ENCODE measurements at regions not wholly inside any gene's neighbourhood (a gene's known extent, or its start where the extent isn't known, plus 50 kb on each side); places are given as distances from the start of the nearest gene placed in this dataset.
"Not testable (repeated sequence)": the region's sequence is repeated elsewhere in the genome, so short reads cannot be mapped to it uniquely, and the experiment has no call there.

GRCh38 chr6:49225471-49225870, 237.6 kb downstream of the MMUT start:
- H3K4me3 Mint-ChIP-seq, result no peak overlapping the region
- no peaks in the 10 kb centered on the region for H3K4me1 Mint-ChIP-seq
- peaks cover 19% of the 10 kb centered on the region for H3K9me3 Mint-ChIP-seq
- no peak overlapping the region for H3K27ac Mint-ChIP-seq
- no peaks in the 10 kb centered on the region for H3K36me3 Mint-ChIP-seq (ENCODE audit: low read depth)
- H3K27me3 Mint-ChIP-seq, result no peaks in the 10 kb centered on the region
- TF ChIP-seq, protein P1, sequence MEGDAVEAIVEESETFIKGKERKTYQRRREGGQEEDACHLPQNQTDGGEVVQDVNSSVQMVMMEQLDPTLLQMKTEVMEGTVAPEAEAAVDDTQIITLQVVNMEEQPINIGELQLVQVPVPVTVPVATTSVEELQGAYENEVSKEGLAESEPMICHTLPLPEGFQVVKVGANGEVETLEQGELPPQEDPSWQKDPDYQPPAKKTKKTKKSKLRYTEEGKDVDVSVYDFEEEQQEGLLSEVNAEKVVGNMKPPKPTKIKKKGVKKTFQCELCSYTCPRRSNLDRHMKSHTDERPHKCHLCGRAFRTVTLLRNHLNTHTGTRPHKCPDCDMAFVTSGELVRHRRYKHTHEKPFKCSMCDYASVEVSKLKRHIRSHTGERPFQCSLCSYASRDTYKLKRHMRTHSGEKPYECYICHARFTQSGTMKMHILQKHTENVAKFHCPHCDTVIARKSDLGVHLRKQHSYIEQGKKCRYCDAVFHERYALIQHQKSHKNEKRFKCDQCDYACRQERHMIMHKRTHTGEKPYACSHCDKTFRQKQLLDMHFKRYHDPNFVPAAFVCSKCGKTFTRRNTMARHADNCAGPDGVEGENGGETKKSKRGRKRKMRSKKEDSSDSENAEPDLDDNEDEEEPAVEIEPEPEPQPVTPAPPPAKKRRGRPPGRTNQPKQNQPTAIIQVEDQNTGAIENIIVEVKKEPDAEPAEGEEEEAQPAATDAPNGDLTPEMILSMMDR (IDR thresholded peaks at IDR 0.05), result no peak
- ATAC-seq (ENCODE audit: low read depth) (no peak), DNase-seq (no peak)
- ChIA-PET POLR2A (no interaction called here), CTCF (no interaction called here)
- intact Hi-C loops (cut with micrococcal nuclease), result no loop called here

GRCh38 chr6:49220293-49220692, 242.8 kb downstream of the MMUT start:
- H3K9me3 Mint-ChIP-seq, result peaks cover 10% of the 10 kb centered on the region
- POLR2A ChIA-PET, result no interaction called here
- TF ChIP-seq, protein P1 (IDR thresholded peaks at IDR 0.05), result no peak
- H3K4me3 Mint-ChIP-seq, result no peak overlapping the region
- no peaks in the 10 kb centered on the region for H3K36me3 Mint-ChIP-seq (ENCODE audit: low read depth)
- no peak for DNase-seq
- intact Hi-C loops (cut with micrococcal nuclease), result no loop called here
- H3K4me1 Mint-ChIP-seq, result no peaks in the 10 kb centered on the region
- no peak overlapping the region for H3K27ac Mint-ChIP-seq
- no peaks in the 10 kb centered on the region for H3K27me3 Mint-ChIP-seq
- CTCF ChIA-PET, result no interaction called here
- ATAC-seq (ENCODE audit: low read depth), result no peak

DNA sequence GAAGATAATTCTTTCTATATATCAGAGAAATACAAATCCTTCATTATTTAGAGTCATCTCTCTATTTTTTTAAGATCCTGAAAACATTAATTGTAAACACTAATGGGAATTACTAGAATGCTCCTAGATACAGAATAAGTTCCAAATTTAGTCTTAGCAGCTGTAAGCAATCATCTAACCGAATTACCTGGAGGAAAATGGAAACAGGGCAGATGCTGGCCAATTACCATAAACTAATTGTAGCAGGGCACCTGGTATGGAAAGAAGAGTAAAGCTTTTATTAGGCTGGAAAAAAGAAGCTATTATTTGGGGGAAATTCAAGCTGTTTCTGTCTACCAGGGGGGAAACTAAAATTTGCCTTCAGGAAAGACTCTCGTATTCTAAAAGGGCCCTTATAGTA, 257.5 kb downstream of the MMUT start:
- no peaks in the 10 kb centered on the region for H3K27me3 Mint-ChIP-seq
- TF ChIP-seq, protein P1 (IDR thresholded peaks at IDR 0.05), result no peak
- no peak overlapping the region for H3K4me3 Mint-ChIP-seq
- peaks cover 8% of the 10 kb centered on the region for H3K9me3 Mint-ChIP-seq
- no peak overlapping the region for H3K27ac Mint-ChIP-seq
- DNase-seq (no peak), ATAC-seq (ENCODE audit: low read depth) (no peak)
- intact Hi-C loops (cut with micrococcal nuclease), result no loop called here
- ChIA-PET CTCF (no interaction called here), POLR2A (no interaction called here)
- no peaks in the 10 kb centered on the region for H3K36me3 Mint-ChIP-seq (ENCODE audit: low read depth)
- H3K4me1 Mint-ChIP-seq, result no peaks in the 10 kb centered on the region

DNA sequence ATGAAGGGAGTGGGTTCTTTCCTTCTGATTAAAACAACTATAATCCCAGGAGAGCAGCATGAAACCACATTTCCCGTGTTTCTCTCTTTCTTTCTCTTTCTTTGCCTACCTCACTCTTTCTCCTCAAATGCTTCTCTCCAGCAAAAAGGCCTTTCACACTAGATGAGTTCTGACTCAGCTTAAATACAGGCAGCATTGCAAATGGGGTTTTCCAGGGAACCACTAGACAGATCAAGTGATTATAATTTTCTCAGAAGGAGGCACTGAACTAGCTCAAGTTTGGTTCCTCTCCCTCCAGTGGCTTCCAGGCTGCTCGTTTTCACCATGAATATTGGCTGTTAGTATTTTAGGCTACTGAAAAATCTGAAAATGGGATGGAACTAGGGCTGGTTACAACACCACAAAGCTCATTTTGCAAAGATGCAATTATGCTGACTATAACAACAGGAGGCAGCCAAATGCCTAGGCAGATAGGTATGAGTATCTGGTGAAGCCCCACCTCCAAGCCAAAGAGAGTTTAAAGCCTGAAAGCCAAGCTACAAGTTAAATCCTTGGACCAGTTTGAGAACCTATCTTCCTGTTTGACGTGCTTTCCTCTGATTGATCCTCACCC, 260.0 kb downstream of the MMUT start:
- intact Hi-C loops (cut with micrococcal nuclease), result no loop called here
- TF ChIP-seq, protein P1 (IDR thresholded peaks at IDR 0.05), result no peak
- H3K27me3 Mint-ChIP-seq, result no peaks in the 10 kb centered on the region
- no peak for ATAC-seq (ENCODE audit: low read depth)
- no peaks in the 10 kb centered on the region for H3K4me1 Mint-ChIP-seq
- no peak overlapping the region for H3K4me3 Mint-ChIP-seq
- H3K36me3 Mint-ChIP-seq (ENCODE audit: low read depth), result no peaks in the 10 kb centered on the region
- POLR2A ChIA-PET, result no interaction called here
- CTCF ChIA-PET, result no interaction called here
- H3K9me3 Mint-ChIP-seq, result peaks cover 11% of the 10 kb centered on the region
- H3K27ac Mint-ChIP-seq, result no peak overlapping the region
- DNase-seq, result no peak

- Mint-ChIP-seq H3K4me1 (no peaks in the 10 kb centered on the region), H3K4me3 (no peak overlapping the region), H3K27me3 (no peaks in the 10 kb centered on the region), H3K9me3 (peaks cover 3% of the 10 kb centered on the region), H3K36me3 (ENCODE audit: low read depth) (no peaks in the 10 kb centered on the region), H3K27ac (no peak overlapping the region)
- ATAC-seq (ENCODE audit: low read depth) (no peak), DNase-seq (no peak)
- POLR2A ChIA-PET, result no interaction called here
- TF ChIP-seq, protein P1 (IDR thresholded peaks at IDR 0.05), result no peak
- CTCF ChIA-PET, result no interaction called here
- intact Hi-C loops (cut with micrococcal nuclease), result no loop called here
Observed at GRCh38 chr6:49198015-49198414, 265.0 kb downstream of the MMUT start.

GRCh38 chr6:49162379-49162778, 300.7 kb downstream of the MMUT start:
- not testable (repeated sequence) for H3K27ac Mint-ChIP-seq, H3K4me1 Mint-ChIP-seq

More at GRCh38 chr6:49162379-49162778, 300.7 kb downstream of the MMUT start:
- H3K4me3 Mint-ChIP-seq; ATAC-seq (ENCODE audit: low read depth); intact Hi-C loops (cut with micrococcal nuclease); H3K27me3 Mint-ChIP-seq; POLR2A ChIA-PET; CTCF ChIA-PET; H3K36me3 Mint-ChIP-seq (ENCODE audit: low read depth); DNase-seq: not testable (repeated sequence)
- peaks cover 13% of the 10 kb centered on the region for H3K9me3 Mint-ChIP-seq
